ENCODE measurements at regions not wholly inside any gene's neighbourhood (a gene's known extent, or its start where the extent isn't known, plus 50 kb on each side); places are given as distances from the start of the nearest gene placed in this dataset.

GRCh38 chr4:84028340-84028739, 470.8 kb downstream of the NKX6-1 start:
- in situ Hi-C loops (cut with MboI; ENCODE audit: low sequenced_read_pairs), result no loop called here
- no CpG with 5 or more reads among the region's 2 CpGs for WGBS, 2 experiments (ENCODE audit: extremely low coverage in 2 of 2, insufficient read length in 1 of 2)

More at GRCh38 chr4:84028340-84028739, 470.8 kb downstream of the NKX6-1 start:
- no peak for TF ChIP-seq CTCF (conservative IDR thresholded peaks at IDR 0.05; ENCODE audit: low read depth, low read length)
- no peak for TF ChIP-seq MAFK (IDR thresholded peaks at IDR 0.05; ENCODE audit: low read depth, low read length)
- TF ChIP-seq ELK1 (IDR thresholded peaks at IDR 0.05; ENCODE audit: borderline replicate concordance, low read depth, low read length), result no peak
- no peak for TF ChIP-seq POLR2A (IDR thresholded peaks at IDR 0.05; ENCODE audit: low read depth, low read length)
- TF ChIP-seq USF2 (IDR thresholded peaks at IDR 0.05; ENCODE audit: low read depth, low read length), result no peak
- no peak for TF ChIP-seq RCOR1 (IDR thresholded peaks at IDR 0.05; ENCODE audit: insufficient replicate concordance, low read length)
- no peak for TF ChIP-seq CEBPB (IDR thresholded peaks at IDR 0.05; ENCODE audit: low read depth, low read length)
- TF ChIP-seq RFX5 (IDR thresholded peaks at IDR 0.05; ENCODE audit: low read depth, low read length), result no peak
- TF ChIP-seq FOS (IDR thresholded peaks at IDR 0.05; ENCODE audit: low read depth, low read length), result no peak
- TF ChIP-seq RAD21 (IDR thresholded peaks at IDR 0.05; ENCODE audit: low read length), result no peak
- no peak for TF ChIP-seq CHD1 (IDR thresholded peaks at IDR 0.05; ENCODE audit: low read depth, low read length)
- TF ChIP-seq SMC3 (IDR thresholded peaks at IDR 0.05; ENCODE audit: low read depth, low read length), result no peak
- TF ChIP-seq MXI1 (IDR thresholded peaks at IDR 0.05; ENCODE audit: borderline replicate concordance, low read depth, low read length), result no peak
- POLR2A ChIA-PET (ENCODE audit: unreplicated experiment), result no interaction called here
- intact Hi-C loops (cut with micrococcal nuclease), result no loop called here
- no peak overlapping the region for H3K18ac ChIP-seq (ENCODE audit: low read depth, low read length)
- H3K23ac ChIP-seq (ENCODE audit: low read depth, low read length), result no peak overlapping the region
- no peak overlapping the region for H2AK9ac ChIP-seq (replicated peaks; ENCODE audit: low read depth, low read length, poor library complexity)
- H3K4me1 ChIP-seq (ENCODE audit: control insufficient read depth, insufficient read depth, low read length), result no peaks in the 10 kb centered on the region
- no peak overlapping the region for H2AK5ac ChIP-seq (ENCODE audit: low read depth, low read length)
- H4K91ac ChIP-seq (ENCODE audit: insufficient read depth, low read depth, low read length), result no peak overlapping the region
- BruUV-seq (replicated peaks), result no TSS peak
- no peak overlapping the region for H4K8ac ChIP-seq (ENCODE audit: low read depth in 2 of 2, low read length in 2 of 2)
- H3K4me2 ChIP-seq (ENCODE audit: low read depth, low read length), result no peak overlapping the region
- no peak overlapping the region for H3K4me3 ChIP-seq (ENCODE audit: insufficient read depth, low read depth, low read length)
- H2BK15ac ChIP-seq (ENCODE audit: low read depth, low read length), result no peak overlapping the region
- no peak overlapping the region for H2BK5ac ChIP-seq (ENCODE audit: low read depth, low read length, poor library complexity, severe bottlenecking)
- dilution Hi-C loops (cut with HindIII; ENCODE audit: low sequenced_read_pairs, unreplicated experiment), result no loop called here
- H3K9ac ChIP-seq (ENCODE audit: low read depth, low read length), result no peak overlapping the region
- H3K14ac ChIP-seq (replicated peaks; ENCODE audit: low read depth, low read length), result no peak overlapping the region
- no peaks in the 10 kb centered on the region for H4K20me1 ChIP-seq (ENCODE audit: insufficient read depth, low read length)
- no peak overlapping the region for H3K4ac ChIP-seq (ENCODE audit: low read depth, low read length)
- H4K5ac ChIP-seq (ENCODE audit: low read depth, low read length), result no peak overlapping the region
- no peaks in the 10 kb centered on the region for H3K79me1 ChIP-seq (ENCODE audit: low read depth in 1 of 2, low read length in 2 of 2)
- DNase-seq, result no peak
- H3K36me3 ChIP-seq (ENCODE audit: control insufficient read depth, insufficient read depth, low read length), result no peaks in the 10 kb centered on the region
- H2AFZ ChIP-seq (replicated peaks; ENCODE audit: low read length, poor library complexity), result no peak overlapping the region
- no peak for ATAC-seq (ENCODE audit: low read depth)
- no peaks in the 10 kb centered on the region for H3K9me3 ChIP-seq (ENCODE audit: control insufficient read depth, insufficient read depth, low read length)
- CTCF ChIA-PET, result no interaction called here
- no peak overlapping the region for H3K27ac ChIP-seq (ENCODE audit: insufficient read depth, low read length)
- no peaks in the 10 kb centered on the region for H3K9me1 ChIP-seq (ENCODE audit: insufficient read depth, low read length)
- H3K27me3 ChIP-seq (ENCODE audit: control insufficient read depth, insufficient read depth, low read length), result no peaks in the 10 kb centered on the region
- H3K56ac ChIP-seq (ENCODE audit: extremely low read depth, insufficient read depth, low read length), result no peak overlapping the region
- H2BK120ac ChIP-seq (ENCODE audit: low read depth, low read length), result no peak overlapping the region
- no peak overlapping the region for H2BK20ac ChIP-seq (ENCODE audit: low read depth, low read length)

All from IMR-90 (cell line).